HUES48 (cell line): ENCODE measurements at regions not wholly inside any gene's neighbourhood (a gene's known extent, or its start where the extent isn't known, plus 50 kb on each side); places are given as distances from the start of the nearest gene placed in this dataset.

Experiments
- H3K27ac ChIP-seq: one replicate; pipeline ENCODE4 v1.7.0; 2013; ENCODE audit warnings: low read depth, low read length, inconsistent platforms
- H3K27me3 ChIP-seq: 2 replicates; pipeline ENCODE4 v1.6.1; 2013; ENCODE audit warnings: mild to moderate bottlenecking, low read length; ENCODE audit not compliant: control insufficient read depth, insufficient read depth
- H3K36me3 ChIP-seq: 2 replicates; pipeline ENCODE4 v1.6.1; 2013; ENCODE audit warnings: low read length; ENCODE audit not compliant: control insufficient read depth, insufficient read depth
- H3K4me1 ChIP-seq: 2 replicates; pipeline ENCODE4 v1.6.1; 2013; ENCODE audit warnings: mild to moderate bottlenecking, low read length; ENCODE audit not compliant: control insufficient read depth, insufficient read depth
- H3K4me3 ChIP-seq: 2 replicates; pipeline ENCODE4 v1.5.1; 2013; ENCODE audit warnings: mild to moderate bottlenecking, low read depth, low read length
- H3K9ac ChIP-seq: 2 replicates; pipeline ENCODE4 v1.6.1; 2013; ENCODE audit warnings: mild to moderate bottlenecking, low read depth, low read length, moderate library complexity
- H3K9me3 ChIP-seq: 2 replicates; pipeline ENCODE4 v1.6.1; 2013; ENCODE audit warnings: low read length; ENCODE audit not compliant: control insufficient read depth, insufficient read depth

- no peaks in the 10 kb centered on the region for H3K4me1 ChIP-seq
- H3K36me3 ChIP-seq, result no peaks in the 10 kb centered on the region
- no peak overlapping the region for H3K27ac ChIP-seq
- H3K4me3 ChIP-seq, result no peak overlapping the region
- no peaks in the 10 kb centered on the region for H3K9me3 ChIP-seq
- H3K27me3 ChIP-seq, result no peaks in the 10 kb centered on the region
- H3K9ac ChIP-seq, result no peak overlapping the region
Observed at GRCh38 chr22:48476577-48476976, 1351.1 kb downstream of the BRD1 start.

DNA sequence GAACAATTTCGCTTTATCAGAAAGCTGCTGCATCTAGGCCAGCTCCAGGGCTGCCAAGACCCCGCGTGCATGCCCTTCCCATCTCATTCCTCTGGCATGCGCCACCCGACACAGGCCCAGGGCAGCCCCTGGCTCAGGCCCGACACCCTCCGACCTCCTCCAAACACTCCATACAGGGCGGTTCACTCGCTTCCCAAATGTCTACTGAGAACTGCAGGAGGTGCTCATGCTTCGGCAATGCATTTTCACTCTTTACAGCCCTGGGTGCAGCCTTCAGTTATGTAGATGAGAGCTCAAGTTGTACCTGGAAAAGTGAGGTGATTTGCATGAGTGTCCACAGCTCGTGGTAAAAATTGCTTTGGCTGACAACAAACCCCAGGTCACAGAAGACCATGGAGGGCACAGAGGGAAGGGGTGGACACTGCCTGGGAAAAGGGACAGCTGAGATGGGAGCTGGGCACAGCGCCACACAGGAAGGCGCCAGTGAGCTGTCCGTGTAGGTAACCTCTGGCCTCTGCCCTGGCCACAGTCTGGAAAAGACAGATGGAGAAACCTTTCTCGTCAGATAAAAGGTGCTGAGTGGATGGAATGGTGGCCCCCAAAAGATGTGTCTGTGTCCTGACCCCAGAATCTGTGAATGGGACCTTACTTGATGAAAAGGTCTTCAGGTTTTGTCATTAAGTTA is 1351.9 kb downstream of the BRD1 start:
- no peak overlapping the region for H3K9ac ChIP-seq
- H3K36me3 ChIP-seq, result no peaks in the 10 kb centered on the region
- no peaks in the 10 kb centered on the region for H3K4me1 ChIP-seq
- H3K27ac ChIP-seq, result no peak overlapping the region
- no peaks in the 10 kb centered on the region for H3K27me3 ChIP-seq
- no peak overlapping the region for H3K4me3 ChIP-seq
- no peaks in the 10 kb centered on the region for H3K9me3 ChIP-seq

- H3K9ac ChIP-seq, result no peak overlapping the region
- no peak overlapping the region for H3K4me3 ChIP-seq
- no peaks in the 10 kb centered on the region for H3K4me1 ChIP-seq
- H3K36me3 ChIP-seq, result no peaks in the 10 kb centered on the region
- H3K27ac ChIP-seq, result no peak overlapping the region
- no peaks in the 10 kb centered on the region for H3K9me3 ChIP-seq
- no peaks in the 10 kb centered on the region for H3K27me3 ChIP-seq
Observed at GRCh38 chr22:48474881-48475280, 1352.8 kb downstream of the BRD1 start.

DNA sequence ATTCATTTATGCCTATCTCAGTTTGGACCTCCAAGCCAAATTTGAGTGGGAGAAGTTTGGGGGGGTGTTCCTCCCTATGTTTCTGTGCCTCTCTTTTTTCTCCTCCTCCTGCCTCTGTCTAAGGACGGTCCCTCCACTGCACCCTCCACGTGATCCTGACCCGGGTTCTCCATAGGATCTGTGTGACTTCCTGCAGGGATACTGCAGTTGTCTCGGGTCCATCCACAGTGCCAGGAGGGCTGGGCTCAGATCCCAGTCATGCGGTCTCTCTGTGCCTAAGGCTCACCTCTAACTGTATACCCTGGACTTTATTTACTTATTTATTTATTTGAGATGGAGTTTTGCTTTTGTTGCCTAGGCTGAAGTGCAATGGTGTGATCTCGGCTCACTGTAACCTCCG is 1354.5 kb downstream of the BRD1 start:
- Histone ChIP-seq H3K9me3 (no peaks in the 10 kb centered on the region), H3K4me3 (no peak overlapping the region), H3K4me1 (no peaks in the 10 kb centered on the region), H3K27ac (no peak overlapping the region), H3K27me3 (no peaks in the 10 kb centered on the region), H3K9ac (no peak overlapping the region), H3K36me3 (no peaks in the 10 kb centered on the region)

GRCh38 chr22:48464246-48464645 is 1363.4 kb downstream of the BRD1 start:
- Histone ChIP-seq H3K9ac (no peak overlapping the region), H3K4me3 (no peak overlapping the region), H3K27ac (no peak overlapping the region), H3K36me3 (no peaks in the 10 kb centered on the region), H3K9me3 (no peaks in the 10 kb centered on the region), H3K4me1 (no peaks in the 10 kb centered on the region), H3K27me3 (no peaks in the 10 kb centered on the region)

DNA sequence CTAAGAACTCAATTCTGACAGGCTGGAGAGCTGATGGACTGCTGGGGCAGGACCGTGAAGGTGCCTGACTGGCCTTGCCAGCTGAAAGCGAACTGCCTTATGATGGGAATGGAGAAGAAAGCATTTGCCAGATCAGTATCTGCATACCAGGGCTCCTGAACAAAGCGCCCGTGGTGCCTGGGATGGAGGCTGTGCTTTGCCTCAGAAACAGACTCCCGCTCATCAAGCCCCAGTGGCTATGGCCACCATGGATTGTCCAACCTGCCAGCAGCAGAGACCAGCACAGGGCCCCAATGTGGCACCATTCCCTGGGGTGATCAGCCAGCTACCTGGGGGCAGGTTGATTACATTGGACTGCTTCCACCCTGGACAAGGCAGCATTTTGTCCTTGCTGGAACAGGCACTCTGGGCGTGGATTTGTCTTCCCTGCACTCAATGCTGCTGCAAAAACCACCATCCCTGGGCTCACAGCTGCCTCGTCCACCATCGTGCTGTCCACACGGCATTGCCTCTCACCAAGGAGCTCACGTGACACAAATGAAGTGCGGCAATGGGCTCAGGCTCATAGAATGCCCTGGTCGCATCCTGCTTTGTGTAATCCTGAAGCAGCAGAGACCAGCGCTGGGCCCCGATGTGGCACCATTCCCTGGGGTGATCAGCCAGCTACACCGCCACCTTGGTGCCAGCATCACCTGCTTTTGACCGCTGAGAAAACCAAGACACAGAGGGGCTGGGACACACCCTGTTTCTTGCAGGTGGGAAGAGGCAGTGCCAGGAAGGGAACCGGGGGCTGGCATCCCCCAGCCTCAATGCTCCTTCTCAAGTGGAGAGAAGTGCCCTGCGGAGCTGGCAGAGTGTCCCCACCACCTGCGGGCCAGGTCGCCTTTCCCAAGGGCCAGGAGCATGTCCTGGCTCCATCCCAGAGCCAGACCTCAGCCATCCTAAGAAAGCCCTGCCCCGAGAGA is 1367.5 kb downstream of the BRD1 start:
- Histone ChIP-seq H3K27me3 (no peaks in the 10 kb centered on the region), H3K4me3 (no peak overlapping the region), H3K9me3 (no peaks in the 10 kb centered on the region), H3K36me3 (no peaks in the 10 kb centered on the region), H3K27ac (no peak overlapping the region), H3K4me1 (no peaks in the 10 kb centered on the region), H3K9ac (no peak overlapping the region)

- Histone ChIP-seq H3K27ac (no peak overlapping the region), H3K36me3 (no peaks in the 10 kb centered on the region), H3K4me3 (no peak overlapping the region), H3K27me3 (no peaks in the 10 kb centered on the region), H3K9me3 (no peaks in the 10 kb centered on the region), H3K4me1 (no peaks in the 10 kb centered on the region), H3K9ac (no peak overlapping the region)
Observed at GRCh38 chr22:48459259-48459658, 1368.4 kb downstream of the BRD1 start.

- Histone ChIP-seq H3K9me3 (no peaks in the 10 kb centered on the region), H3K27me3 (no peaks in the 10 kb centered on the region), H3K4me1 (no peaks in the 10 kb centered on the region), H3K36me3 (no peaks in the 10 kb centered on the region), H3K4me3 (no peak overlapping the region), H3K9ac (no peak overlapping the region), H3K27ac (no peak overlapping the region)
Observed at GRCh38 chr22:48456449-48456848, 1371.2 kb downstream of the BRD1 start.

DNA sequence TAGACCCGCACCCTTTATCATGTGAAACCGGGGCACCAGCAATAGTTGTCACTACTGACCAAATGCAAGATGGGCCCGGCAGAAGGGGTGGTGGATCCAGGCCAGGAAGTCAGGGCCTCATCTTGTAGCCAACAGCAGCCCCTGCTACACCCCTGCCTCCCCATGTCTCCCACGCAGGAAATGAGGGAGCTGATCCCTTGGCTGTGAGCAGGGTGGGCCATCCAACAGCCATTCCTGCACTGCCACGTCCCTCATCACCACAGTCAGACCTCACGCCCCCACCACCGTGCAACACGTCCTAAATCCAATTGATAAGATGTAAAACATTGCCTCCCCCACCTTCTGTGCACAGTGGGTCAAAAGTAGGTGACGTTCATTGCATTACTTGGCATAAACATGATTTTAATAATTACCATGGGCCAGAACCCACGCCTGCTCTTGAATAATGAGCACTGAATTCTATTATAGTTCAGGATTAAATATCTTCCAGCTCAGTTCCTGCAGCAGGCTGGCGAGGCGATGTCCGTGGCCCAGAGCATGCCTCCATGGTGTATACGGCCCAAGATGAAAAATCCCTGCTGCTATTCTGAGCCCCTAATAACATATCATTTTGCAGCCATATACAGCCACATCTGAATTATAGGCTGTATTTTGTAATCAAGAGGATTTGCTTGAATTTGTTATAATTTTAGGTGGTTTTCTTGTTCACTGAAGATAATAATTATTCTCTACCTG is 1373.8 kb downstream of the BRD1 start:
- no peaks in the 10 kb centered on the region for H3K27me3 ChIP-seq
- H3K9me3 ChIP-seq, result no peaks in the 10 kb centered on the region
- no peak overlapping the region for H3K9ac ChIP-seq
- H3K4me1 ChIP-seq, result no peaks in the 10 kb centered on the region
- no peaks in the 10 kb centered on the region for H3K36me3 ChIP-seq
- H3K4me3 ChIP-seq, result no peak overlapping the region
- no peak overlapping the region for H3K27ac ChIP-seq

DNA sequence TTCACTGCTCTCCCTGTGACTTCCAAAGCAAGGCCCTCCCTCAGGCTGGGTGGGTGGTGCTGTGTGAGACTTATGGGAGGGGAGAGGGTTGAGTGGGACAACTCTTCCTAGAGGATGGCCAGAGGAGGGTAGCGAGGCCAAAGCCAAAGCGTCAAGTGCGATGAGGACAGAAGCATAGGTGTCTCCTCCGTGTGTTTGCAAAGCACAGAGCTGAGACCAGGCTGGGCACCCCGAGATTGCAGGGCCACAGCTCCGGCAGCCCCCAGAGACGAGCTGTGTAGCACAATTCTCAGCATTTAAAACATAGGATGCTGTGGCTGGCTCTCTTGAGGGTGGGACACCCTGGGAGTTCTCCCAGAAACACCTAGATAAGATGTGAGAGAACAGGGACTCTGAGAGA is 1374.5 kb downstream of the BRD1 start:
- Histone ChIP-seq H3K27me3 (no peaks in the 10 kb centered on the region), H3K9ac (no peak overlapping the region), H3K9me3 (no peaks in the 10 kb centered on the region), H3K4me3 (no peak overlapping the region), H3K36me3 (no peaks in the 10 kb centered on the region), H3K27ac (no peak overlapping the region), H3K4me1 (no peaks in the 10 kb centered on the region)

DNA sequence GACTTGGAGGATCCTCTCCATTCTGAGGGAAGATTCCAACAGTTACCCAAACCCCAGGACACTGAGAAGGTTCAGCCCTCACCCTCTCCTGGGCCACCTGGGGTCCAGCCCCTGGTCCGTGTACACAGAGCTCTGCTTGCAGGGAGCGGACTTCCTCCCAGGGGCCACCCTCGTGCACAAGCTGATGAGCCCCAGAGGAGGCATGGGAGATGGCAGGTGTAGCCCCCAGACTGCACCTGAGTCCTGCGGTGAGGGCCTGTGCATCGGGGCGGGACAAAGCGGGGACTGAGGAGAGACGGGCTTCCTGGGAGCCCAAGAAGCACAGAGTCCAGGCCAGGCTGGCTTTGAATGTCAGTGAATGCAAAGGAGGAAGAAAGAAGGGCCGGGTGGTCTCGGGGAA is 1374.9 kb downstream of the BRD1 start:
- no peaks in the 10 kb centered on the region for H3K36me3 ChIP-seq
- H3K4me3 ChIP-seq, result no peak overlapping the region
- H3K27ac ChIP-seq, result no peak overlapping the region
- no peak overlapping the region for H3K9ac ChIP-seq
- H3K4me1 ChIP-seq, result no peaks in the 10 kb centered on the region
- no peaks in the 10 kb centered on the region for H3K9me3 ChIP-seq
- no peaks in the 10 kb centered on the region for H3K27me3 ChIP-seq
